Ammon's horn (tissue), 1 donor: ENCODE measurements at regions not wholly inside any gene's neighbourhood (a gene's known extent, or its start where the extent isn't known, plus 50 kb on each side); places are given as distances from the start of the nearest gene placed in this dataset.
A peak's percentile ranks its signal among the peaks of the same experiment; 100 is the strongest.

Source experiments
- DNase-seq: peaks from one replicate; pipeline ENCODE4 v3.0.0-alpha.2; 2016; ENCODE audit warnings: low spot score

DNA sequence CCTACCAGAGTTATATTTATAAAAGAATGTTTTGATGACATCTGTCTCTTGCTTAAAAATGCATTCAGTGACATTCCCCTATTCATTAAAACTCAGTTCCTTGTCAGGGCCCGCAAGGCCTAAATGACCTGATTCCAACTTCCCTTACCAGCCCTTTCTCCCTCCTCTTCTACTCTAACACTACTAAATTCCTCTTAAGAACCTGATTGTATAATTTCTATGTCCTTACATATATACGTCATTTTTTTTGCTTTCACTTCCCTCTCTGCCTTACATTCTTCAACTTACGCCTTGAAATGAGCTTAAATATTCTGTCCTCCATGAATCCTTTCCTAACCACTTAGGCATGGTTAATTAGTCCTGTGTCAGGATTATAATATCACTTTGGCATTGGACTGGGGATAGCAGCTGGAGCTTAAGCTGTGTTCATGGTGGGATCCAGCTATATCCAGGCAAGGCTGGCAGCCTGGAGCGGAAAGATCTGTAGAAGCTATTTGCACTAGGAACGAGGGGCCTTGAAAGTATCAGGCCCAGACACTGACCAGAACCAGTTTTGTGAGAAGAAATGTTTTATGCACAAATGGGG is 360.2 kb upstream of the PTBP2 start:
- no peak for DNase-seq

DNA sequence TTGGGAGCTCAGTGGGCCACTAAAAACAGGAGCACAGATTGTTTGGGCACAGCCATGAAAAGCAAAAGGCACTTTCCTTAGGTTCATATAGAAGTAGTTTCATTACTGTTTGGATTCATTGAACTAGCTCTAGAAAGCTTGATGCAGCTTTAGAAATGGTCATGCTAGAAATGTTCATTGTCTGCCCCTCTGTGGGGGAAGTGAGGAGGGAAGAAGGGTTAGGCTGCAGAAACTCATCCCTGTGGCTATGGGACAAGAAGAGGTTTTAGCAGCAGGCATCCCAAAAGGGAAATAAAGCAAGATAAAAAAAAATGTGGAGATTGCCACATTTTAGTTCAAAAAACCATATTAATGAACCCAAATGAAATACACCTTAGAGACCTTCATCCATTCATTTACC is 359.6 kb upstream of the PTBP2 start:
- no peak for DNase-seq

DNA sequence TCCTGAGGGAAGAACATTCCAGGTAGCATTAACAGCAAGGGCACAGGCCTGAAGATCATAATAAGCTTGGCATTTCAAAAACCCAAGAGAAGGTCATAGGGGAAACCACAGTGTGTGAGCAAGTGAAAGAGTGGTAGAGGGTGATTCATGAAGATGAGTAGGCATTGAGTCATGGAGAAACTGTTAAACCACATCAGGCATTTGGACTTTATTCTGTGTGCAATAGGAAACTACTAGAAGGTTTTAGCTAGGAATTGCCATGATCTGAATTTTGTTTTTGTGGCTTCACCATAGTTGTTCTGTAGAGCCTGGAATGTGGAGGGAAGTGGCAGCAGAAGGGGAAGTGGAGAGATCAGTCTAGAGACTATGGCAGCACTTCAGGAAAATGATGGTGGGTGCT is 359.0 kb upstream of the PTBP2 start:
- DNase-seq = no peak

DNA sequence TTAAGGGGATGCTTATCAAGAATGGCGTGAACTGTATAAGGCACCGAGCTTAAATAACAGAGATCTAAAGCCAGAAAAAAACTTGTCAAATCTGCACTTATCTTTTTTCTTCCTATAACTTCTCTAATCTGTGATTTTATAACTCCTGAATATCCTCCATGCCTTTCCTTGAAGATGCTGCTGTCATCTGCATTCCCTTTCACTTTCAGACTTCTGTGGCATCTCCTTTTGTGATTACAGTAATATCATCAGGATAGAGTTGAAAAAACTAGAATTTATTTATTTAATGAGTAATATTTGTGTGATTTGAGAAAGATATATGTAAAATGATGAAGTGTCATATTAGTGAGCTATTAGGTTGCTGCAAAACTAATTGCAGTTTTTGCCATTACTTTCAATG is 357.8 kb upstream of the PTBP2 start:
- DNase-seq = no peak

DNA sequence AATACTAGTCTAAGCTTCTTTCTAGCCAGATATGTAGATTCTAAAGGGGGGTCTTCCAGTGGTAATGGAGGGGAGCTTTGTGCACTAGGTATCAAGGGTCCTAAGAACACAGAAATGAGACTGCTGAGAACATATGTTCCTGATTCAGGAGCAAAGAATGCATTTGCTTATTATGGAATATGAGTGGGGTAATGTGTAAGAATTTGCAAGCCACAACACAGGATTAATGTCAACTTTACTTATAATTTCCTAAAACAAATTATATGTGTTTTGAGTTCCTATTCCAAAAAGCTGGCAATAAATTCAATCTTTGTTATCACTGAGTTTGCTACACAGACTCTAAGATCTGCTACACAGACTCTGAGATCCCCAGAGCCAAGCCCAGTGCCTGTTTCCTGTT is 357.0 kb upstream of the PTBP2 start:
- no peak for DNase-seq

DNA sequence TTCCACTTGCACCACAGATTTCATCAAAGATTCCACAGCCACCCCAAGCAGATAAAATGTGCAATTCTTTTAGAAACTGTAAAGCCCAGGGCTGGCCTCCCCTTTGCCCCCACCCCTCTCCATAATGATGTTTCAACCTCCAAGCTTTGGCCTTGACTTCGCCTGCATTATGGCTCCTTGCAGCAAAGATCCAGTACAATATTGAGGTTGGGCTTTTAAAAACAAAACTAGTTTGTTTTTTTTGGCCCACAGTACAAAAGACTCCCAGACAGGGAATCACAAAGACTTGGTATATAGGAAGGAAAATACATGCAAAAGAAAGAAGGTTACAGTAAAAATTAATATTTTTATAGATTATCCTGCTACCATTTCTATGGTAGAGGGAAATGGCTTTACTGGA is 356.5 kb upstream of the PTBP2 start:
- DNase-seq = no peak

DNA sequence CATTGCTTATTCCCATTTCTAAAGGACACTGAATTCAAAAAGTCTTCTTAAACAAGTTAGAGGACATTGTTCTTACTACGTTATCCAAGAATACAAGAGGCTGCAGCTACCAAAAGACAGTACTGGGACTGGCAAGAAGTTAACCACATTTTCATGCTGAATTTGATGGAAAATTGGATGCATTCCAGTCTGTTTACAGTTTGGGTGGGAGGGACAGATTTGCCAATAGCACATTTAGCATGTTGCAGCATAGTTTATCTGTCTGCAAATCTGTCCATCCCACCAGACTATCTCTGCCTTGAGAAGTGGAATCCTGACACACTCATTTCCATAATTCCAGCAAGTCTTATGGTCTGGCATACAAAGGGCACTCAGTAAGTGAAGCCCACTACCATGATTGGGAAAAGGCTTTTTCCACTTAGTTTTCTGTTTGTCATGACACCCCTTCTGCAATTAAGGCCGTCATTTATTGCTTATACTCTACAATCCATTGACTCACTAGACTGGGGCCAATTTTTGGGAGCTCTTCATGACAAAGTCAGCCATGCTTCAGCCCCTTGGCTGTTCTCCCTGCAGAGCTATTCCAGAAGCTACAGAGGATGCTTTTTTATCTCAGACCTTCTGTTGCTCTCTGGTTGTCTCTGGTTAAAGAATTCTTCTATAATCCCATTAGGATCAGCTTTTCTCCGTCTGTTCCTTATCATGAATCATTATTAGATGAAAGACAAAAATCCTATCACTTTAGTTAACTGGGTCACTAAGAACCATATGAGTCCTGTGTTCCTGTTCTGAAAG is 355.8 kb upstream of the PTBP2 start:
- DNase-seq = peak; percentile 41

DNA sequence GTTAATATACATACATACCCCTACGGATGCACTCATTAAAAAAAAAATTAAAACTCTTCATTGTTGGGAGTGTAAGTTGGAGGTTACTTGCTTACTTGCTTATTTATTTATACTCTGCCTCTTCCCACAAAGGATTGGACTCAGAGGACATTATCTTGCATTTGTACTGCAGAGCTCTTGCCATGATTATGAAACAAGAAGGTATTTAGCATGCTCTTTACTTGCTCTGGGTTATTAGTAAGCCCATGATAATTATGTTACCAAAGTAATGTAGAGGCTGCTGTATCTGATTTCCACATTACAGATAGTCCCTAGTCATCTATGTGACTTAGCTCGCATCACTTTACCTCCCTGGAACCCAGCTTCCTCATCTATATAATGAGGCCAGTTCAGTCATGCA is 355.1 kb upstream of the PTBP2 start:
- DNase-seq = no peak

DNA sequence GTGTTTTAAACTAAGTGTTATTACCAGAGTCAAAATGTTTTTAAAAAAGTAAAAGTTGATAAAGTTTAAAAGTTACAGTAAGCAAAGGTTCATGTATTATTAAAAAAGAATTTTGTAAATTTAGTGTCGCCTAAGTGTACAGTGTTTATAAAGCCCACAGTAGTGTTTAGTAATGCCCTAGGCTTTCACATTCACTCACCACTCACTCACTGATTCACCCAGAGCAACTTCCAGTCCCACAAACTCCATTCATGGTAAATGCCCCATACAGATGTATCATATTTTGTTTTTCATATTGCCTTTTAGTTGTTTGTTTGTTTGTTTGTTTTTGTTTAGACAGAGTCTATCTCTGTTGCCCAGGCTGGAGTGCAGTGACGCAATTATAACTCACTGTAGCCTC is 353.8 kb upstream of the PTBP2 start:
- DNase-seq = no peak

DNA sequence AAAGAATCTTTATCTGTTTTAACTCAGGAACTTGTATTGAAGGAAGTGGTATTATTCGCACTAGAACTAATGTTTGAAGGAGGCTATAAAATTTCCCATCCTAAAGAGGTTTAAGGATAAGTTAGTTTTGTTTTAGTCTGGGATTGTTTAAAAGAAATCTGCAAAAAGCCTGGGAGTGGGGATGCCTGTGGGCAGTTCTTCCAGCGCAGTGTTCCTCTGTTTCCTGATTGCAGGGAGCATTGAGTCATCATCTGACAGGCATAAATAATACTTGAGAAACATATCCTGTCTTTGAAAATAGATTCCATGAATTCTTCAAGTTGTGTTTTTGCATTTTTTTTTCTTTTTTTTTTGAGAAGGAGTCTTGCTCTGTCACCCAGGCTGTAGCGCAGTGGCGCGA is 350.8 kb upstream of the PTBP2 start:
- no peak for DNase-seq

DNA sequence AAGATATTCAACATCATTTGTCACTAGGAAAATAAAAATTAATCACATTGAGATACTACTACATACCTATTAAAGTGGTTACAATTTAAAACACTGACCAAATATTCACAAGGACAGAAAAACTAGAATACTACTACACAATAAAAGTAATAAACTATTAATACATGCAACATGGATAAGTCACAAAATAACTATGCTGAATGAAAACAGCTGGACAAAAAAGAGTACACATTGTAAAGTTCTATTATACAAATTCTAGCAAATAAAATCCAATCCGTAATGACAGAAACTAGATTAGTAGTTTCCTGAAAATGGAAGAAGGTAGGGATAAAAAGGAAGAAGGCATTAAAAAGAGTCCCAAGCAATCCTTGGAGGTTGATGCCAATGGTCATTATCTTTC is 348.7 kb upstream of the PTBP2 start:
- no peak for DNase-seq

DNA sequence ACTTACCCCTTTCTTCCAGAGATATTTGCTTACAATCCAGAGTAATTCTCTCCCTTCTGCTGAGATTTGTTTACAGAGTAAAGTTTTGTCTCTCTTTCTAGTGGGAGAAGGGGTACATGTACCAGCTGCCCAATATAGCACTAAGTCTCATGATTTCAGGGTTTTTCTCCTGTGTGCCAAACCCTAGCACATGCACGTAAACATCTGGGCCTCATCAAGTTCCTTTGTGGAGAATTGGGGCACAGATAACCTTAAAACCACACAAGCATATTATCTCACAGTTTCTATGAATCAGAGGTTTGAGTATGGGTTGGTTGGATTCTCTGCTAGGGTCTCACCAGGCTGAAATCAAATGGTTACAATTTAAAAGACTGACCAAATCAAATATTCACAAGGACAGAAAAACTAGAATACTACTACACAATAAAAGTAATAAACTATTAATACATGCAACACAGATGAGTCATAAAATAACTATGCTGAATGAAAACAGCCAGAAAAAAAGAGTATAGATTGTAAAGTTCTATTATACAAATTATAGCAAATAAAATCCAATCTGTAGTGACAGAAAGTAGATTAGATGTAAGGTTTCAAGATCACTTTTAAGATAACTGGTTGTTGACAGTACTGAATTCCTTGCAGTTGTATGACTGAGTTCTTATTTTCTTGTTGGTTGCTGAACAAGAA is 347.4 kb upstream of the PTBP2 start:
- DNase-seq = no peak

DNA sequence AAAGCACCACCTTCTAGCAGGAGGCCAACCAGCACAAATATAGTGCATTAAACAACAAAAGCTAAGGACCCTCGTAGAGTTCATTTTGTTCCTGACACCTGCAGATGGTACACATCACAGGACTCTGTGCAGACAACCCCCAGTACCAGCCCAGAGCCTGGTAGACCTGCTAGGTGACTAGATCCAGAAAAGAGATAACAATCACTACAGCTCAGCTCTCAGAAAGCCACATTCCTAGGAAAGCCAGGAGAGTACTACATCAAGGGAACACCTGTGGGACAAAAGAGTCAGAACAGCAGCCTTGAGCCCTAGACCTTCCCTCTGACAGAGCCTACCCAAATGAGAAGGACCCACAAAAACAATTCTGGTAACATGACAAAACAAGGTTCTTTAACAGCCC is 344.7 kb upstream of the PTBP2 start:
- DNase-seq = no peak

DNA sequence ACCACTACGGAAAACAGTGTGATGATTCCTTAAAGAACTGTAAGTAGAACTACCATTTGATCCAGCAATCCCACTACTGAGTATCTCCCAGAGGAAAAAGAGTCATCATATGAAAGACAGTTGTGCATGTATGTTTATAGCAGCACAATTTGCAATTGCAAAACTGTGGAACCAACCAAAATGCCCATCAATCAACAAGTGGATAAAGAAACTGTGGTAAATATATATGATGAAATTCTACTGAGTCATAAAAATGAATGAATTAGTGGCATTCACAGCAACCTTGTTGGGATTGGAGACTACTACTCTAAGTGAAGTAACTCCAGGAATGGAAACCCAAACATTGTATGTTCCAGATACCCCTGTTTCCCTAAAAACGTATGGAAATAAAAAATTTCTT is 337.0 kb upstream of the PTBP2 start:
- no peak for DNase-seq

DNA sequence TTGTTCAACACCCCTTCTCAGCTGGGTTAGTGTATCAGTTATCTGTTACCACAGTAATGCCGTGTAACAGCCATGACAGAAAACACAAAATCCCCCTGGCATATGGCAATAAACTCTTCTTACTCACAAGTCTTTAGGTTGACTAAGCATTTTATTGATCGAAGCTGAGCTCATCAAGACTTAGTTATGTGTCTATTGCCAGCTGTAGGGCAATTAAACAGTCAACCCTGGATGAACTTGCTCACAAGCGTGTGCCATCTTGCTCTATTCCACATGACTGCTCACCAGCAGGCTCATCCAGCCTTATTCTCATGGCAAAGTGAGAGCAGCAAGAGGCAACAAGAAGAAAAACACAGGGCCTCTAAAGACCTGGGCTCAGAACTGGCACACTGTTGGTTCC is 333.8 kb upstream of the PTBP2 start:
- DNase-seq = no peak

DNA sequence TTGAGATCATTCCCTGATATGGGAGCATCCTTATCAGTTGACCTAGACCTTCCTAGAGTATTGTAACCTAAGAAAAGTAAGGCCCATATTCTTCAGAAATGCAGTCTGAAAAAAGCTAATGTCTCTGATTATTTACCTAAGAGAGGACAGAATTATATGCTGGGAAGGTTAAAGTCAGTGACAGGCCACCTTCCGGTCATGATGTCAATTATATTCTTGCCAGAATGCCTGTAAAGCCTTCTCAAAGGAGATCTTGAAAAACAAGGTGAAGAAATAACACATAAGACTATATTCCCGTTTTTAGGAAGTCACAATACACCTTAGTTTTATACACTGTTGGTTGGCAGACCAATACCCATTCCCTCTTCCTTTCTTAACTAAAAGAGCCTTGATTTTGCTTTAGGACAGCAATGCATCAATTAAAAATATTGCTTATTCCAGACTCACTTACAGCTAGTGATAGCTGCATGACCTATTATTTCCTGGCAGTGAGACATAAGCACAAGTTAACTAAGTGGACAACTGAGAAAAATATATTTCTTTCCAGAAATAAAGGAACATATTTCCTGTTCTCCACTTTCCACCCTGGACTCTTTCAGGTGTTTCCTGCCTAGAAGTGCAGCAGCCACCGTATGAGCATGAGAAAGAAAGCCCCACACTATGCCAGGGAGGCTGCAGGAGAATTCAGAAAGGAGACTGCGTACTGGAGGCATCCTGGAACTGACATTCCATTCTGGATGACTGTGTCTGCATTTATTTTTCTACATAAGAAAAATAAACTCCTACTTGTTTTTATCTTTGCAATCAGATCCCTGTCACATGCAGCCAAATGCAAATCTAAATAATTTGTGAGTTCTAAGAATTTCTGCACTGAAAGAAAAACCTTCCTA is 332.9 kb upstream of the PTBP2 start:
- DNase-seq = no peak

DNA sequence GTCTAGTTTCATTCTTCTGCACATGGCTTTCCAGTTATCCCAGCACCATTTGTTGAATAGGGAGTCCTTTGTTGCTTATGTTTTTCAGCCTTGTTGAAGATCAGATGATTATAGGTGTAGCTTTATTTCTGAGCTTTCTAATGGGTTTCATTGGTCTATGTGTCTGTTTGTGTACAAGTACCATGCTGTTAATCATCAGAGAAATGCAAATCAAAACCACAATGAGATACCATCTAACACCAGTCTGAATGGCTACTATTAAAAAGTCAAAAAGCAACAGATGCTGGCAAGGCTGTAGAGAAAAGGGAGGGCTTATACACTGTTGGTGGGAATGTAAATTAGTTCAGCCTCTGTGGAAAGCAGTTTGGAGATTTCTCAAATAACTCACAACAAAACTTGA is 321.5 kb upstream of the PTBP2 start:
- no peak for DNase-seq

DNA sequence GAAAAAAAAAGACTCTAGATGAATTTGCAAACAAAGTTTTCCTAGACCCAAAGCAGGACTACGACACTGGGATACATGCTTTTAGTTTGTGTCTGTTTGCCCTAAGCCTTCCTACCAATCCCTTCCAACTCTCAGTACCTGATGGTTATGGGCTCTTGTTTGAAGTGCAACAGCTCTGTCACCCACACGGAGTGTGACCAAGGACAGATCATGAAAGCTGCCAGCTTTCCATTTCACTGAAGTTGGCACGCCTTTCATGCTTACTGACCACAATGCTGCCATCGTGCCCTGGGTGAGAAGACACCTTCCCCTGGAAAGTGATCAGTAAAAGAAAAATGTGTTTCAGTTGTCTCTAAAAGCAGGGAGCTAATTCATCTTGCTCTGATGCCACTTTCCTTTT is 312.5 kb upstream of the PTBP2 start:
- no peak for DNase-seq

DNA sequence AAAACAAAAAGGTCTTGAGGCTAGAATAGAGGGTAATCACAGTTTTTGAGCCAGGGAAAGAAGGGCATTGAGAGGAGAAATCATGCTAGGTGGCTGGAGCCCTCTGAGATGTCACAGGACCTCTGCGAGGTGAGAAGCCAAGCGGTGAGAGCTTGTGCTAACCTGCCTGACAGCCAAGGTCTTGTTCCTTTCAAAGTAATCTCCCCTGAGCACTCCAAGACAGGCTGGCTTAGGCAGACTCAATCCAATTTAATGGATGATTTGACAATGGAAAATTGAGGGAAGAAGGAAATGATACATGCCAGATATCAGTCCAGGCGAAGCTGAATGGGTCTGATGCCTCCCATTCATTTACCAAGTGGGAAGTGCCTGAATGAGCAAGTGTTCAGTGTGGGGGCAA is 311.9 kb upstream of the PTBP2 start:
- DNase-seq = no peak

DNA sequence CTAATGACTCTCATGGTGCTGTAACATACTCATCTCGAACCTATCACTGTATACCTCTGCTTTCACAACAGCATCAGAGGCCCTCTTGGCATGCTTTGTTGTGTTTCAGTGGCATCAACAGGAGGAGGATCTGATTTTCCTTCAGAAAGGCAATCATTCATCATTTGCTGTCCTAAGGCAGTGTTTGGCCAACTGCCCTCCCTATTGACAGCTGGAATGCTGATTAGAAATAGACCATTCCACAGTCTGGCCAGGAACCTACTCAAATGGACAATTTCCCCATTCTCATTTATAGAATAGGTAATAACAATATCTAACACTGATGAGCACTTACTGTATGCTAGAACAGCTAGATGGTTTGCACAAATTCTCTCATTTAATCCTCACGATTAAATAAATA is 310.6 kb upstream of the PTBP2 start:
- no peak for DNase-seq

DNA sequence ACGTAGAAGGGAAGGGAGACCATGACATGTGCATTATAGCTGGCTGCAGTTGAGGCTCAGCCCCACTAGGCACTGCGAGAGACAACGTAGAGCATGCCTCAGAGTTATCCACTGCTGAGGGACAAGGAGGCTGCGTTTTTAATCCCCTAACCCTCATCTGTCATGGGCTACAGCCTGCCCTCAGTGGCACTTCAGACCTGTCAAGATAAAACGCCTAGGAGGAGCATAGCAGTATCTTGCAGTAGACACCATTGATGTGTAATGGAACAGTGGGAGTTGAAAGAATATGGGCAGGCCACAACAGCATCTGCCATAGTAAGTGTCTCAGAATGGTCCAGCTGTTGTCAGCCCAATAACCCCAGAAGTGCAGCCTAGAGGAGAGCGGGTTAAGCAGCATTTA is 307.0 kb upstream of the PTBP2 start:
- no peak for DNase-seq

DNA sequence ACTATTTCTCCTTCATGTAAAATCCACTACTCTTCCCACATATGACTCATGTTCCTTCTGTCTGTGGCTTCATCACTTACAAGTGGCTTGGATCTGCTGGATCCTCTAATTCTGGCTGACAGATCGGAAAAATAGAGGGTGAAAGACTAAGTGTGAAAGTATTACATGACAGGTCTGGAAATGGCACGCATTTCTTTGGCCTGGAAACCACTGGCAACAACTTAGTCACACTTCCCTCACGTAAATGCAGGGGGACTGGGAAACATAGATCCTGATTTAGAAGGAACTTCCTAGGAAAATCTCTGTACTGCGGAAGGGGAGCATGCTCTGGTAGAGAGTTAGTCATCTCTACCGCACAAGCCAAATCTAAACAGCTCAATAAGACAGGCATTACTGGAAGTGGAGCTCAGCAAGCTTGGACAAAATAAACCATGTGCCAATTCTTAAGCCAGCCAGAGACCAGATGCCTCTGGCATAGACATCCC is 305.4 kb upstream of the PTBP2 start:
- DNase-seq = peak; percentile 4
